ENCODE measurements at regions not wholly inside any gene's neighbourhood (a gene's known extent, or its start where the extent isn't known, plus 50 kb on each side); places are given as distances from the start of the nearest gene placed in this dataset.

- DNase-seq, result no peak
These were observed 66.1 kb upstream of the ATP8B1 start for GRCh38 chr18:57869221-57869620.

- DNase-seq, result no peak
These were observed 63.2 kb upstream of the ATP8B1 start for GRCh38 chr18:57866355-57866754.

DNA sequence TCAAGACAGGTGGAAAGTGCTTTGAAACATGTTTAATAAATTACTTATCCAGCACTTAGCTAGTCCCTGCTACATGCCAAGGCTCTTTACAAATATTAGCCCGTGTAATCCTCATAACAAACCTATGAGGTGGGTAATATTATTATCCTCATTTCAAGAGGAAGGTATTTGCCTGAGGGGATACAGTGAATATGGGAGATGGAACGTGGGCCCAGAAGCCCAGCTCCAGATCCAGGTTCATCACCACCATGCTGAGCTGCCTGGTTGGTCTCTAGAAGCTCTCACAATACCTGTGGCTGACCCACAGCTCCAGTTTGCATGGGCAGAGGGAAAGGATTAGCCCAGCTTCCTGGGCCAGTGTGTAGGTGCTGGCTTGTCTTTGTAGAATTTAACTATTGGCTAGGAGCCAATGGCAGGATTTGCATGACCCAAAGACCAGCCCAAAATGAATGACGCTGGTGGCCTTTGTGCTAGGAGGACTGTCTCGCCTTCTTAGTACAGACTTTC, 61.6 kb upstream of the ATP8B1 start:
- no peak for DNase-seq

- DNase-seq, result no peak
These were observed 60.6 kb upstream of the ATP8B1 start for GRCh38 chr18:57863706-57864105.

DNA sequence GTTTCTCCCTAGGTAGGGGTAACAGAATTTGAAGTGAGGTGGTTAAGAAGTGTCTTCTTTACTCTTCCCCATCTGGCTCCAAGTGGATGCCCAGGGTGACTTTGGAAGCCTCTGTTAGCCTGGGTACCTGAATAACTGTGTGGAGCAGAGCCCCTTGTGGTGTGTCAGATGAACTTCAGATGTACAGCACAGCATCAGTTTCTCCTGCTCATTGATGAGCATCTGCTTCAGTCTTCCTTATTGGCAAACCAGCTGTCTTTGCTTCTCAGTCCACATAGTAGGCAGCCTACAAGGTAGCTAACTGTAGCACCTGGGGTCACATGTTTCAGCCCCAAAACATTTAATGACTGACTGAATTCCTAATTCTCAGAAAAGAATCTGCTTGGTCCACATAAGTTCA, 56.2 kb upstream of the ATP8B1 start:
- DNase-seq, result no peak

DNA sequence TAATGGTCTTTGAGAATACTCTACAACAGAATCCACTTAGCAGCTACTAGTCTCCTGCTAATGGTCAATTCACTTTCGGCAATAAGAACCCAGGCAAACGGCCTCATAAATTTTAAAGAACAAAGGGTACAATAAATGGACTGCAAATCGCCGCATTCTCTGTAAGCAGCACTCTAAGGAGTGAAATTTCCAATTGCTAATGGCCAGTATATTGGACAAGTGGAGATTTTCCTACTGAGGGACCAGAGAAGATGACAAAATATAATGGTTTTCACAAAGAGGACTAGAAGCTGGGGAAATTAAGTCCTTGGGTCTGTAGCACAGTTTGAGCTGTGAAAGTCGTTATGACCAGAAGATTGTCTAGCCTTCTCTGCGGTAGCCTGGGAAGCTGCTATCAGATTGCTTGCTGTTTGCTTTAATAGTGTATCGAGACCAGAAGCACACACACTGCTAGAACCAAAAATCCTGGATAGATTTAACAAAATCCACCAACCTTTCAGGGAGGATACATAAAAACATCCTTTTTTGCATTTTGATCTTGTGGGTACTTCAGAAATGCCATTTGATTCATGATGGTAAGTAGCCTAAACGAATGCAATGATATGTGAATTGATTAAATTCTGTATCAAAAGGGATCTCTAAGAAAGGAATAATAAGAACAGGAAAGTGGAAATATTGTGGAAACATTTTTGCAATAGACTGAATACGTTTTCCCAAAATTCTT, 53.6 kb upstream of the ATP8B1 start:
- DNase-seq, result no peak

DNA sequence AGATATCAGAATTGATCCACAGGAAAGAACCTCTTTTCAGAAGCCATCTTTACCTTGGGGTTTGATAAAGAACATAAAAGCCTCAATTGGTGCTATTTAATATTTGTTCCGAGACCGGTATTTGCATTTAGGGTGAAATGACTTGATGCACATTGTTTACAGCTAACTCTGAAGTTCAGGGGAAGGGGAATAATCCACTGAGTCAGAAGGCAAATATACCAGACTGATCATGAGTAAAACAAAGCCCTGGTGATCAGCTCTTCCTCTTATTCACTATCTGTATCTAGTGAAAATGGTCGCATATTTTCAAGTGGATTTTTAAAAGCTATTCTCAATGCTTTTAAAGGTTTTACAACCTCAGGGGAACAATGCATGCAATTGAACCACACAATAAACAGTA, 53.0 kb upstream of the ATP8B1 start:
- no peak for DNase-seq

DNA sequence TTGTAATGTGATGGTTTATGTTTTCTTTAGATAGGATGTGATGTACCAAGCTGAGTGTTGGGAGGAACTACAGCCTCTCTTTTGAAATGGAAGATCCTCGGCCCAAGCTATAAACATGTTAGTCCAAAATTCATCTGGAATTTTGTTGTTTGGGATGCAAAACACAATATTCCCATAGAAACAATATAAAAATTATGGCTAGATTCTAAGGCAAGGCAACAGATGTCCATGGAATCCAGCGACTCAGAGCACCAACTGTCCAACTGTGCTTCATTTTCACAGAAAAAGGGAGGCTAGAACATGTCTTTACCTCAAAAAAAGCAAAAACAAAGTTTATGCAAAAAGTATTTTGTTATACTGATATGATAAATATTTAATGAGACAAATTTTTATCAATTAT, 52.4 kb upstream of the ATP8B1 start:
- DNase-seq, result no peak

- no peak for DNase-seq
These were observed 51.6 kb upstream of the ATP8B1 start for GRCh38 chr18:57854726-57855125.

DNA sequence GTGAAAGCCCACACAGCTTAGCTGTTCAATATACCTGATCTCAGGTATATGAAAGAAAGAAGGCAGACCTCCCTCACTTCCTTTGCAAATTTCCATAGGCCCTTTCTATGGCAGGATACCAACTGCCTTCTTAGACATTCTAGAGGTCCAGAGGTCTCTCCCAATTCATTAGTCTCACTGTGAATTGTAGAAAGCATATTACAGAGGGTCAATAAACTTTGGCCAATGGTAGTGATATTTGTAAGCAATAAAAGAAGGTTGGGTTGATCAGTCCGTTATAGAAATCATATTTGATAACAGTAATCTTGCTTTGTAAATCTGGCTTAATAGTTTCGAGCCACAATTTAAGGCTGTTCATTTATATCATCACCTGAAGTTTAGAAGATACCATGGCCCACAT, 50.7 kb upstream of the ATP8B1 start:
- DNase-seq, result no peak

GRCh38 chr18:57853133-57853532, 50.0 kb upstream of the ATP8B1 start:
- no peak for DNase-seq
